ENCODE measurements at regions not wholly inside any gene's neighbourhood (a gene's known extent, or its start where the extent isn't known, plus 50 kb on each side); places are given as distances from the start of the nearest gene placed in this dataset.

DNA sequence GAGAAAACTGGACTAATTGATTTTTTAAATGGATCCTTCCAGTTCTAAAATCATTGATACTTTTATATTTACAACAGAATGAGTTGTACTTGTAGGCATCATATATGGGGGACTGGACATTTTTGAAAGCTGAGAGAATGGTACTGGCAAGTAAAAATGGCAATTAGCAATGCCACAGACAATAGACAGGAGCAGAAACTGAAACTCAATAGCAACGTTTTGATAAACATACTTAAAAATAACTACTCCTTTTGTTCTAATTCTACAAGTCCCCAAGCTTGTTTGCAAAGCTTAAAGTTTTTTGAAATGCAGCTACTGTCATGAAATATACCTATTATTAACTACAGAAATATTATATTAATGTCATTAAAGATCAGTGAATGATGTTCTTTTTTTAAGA is 52.8 kb upstream of the FBXL7 start:
- DNase-seq (no peak), ATAC-seq (no peak)
- H3K9me3 Mint-ChIP-seq: peaks cover 0 to 23% (median 7%) of the 10 kb centered on the region in 9 donors
- POLR2A ChIA-PET: no interaction called here
- H3K36me3 Mint-ChIP-seq: no peaks in the 10 kb centered on the region
- H3K27ac Mint-ChIP-seq: no peak overlapping the region
- H3K4me3 Mint-ChIP-seq: no peak overlapping the region
- peaks cover 0 to 6% (median 0%) of the 10 kb centered on the region in 5 donors for H3K27me3 Mint-ChIP-seq
- H3K4me1 Mint-ChIP-seq: no peaks in the 10 kb centered on the region

DNA sequence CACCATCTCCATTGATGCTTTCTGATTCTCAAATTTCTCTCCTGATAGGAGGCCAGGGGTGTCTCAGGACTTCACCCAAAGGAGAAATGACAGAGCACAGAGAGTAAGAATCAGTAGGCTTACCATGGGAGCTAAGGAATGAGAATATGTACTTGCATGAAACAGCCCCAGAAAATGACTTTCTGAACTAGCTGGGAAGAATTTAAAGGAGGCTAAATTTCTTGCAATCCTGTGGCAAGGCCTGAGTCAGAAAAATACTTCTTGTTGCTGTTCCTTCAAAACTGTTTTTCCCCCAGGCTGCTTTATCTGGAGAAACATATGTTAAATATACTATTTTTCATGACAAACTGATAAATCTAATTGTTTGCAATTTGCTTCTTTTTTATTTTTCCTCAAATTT is 53.4 kb upstream of the FBXL7 start:
- ATAC-seq: no peak
- Mint-ChIP-seq H3K36me3 (no peaks in the 10 kb centered on the region), H3K27ac (no peak overlapping the region), H3K9me3 (peaks cover 0 to 19% (median 6%) of the 10 kb centered on the region in 9 donors), H3K27me3 (peaks cover 0 to 6% (median 0%) of the 10 kb centered on the region in 5 donors), H3K4me3 (no peak overlapping the region), H3K4me1 (no peaks in the 10 kb centered on the region)
- POLR2A ChIA-PET: no interaction called here
- DNase-seq: no peak

DNA sequence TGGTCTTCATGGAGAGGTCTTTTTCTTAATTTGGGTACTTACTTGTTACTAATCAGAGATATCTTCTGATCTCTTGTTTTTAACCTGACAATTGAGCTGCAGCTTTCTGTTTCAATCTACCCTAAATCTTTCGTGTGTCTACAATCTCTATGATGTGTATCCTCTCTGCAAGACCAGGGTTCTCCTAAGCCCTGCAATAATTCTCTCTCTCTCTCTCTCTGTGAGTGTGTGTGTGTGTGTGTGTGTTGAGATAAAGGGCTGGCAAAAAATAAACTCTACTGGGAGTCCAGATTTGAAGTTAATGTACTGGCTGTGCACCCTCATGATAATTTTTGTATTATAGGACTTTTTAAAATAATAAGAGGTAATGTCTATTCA is 57.8 kb upstream of the FBXL7 start:
- ATAC-seq: no peak
- Mint-ChIP-seq H3K4me3 (no peak overlapping the region), H3K9me3 (peaks cover 0 to 34% (median 7%) of the 10 kb centered on the region in 9 donors), H3K36me3 (no peaks in the 10 kb centered on the region), H3K27me3 (peaks cover 0 to 6% (median 0%) of the 10 kb centered on the region in 5 donors), H3K4me1 (no peaks in the 10 kb centered on the region), H3K27ac (no peak overlapping the region)
- no peak for DNase-seq
- POLR2A ChIA-PET: no interaction called here

DNA sequence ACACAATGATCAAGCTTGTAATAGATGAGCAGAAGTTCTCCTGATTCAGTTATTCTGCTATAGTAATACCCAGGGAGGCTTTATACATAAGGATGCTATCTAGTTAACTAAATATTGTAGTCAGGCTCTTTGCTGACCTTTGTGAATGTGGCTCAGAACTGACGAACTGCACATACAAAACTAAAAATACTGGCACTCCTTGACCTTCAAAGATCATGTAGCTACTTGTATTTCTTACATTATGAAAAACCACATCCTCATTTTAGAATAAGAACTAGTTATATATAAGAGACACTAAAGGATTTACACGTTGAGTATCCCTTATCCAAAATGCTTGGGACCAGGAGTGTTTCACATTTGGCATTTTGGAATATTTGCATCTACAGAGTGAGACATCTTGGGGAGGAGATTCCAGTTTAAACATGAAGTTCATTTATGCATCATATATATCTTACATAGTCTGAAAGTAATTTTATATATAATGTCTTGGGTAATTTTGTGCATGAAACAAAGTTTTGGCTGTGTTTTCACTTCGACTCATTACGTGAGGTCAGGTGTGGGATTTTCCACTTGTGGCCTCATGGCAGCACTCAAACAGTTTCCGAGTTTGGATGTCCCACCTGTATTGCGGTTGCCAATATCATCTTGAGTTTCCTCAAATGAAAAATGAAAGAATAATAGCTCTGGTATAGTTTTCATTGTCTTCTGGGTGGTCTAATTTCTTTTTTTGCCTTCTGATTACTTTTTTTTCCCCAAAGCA is 58.4 kb upstream of the FBXL7 start:
- no peak overlapping the region for H3K4me3 Mint-ChIP-seq
- POLR2A ChIA-PET: no interaction called here
- no peaks in the 10 kb centered on the region for H3K4me1 Mint-ChIP-seq
- peaks cover 0 to 6% (median 0%) of the 10 kb centered on the region in 5 donors for H3K27me3 Mint-ChIP-seq
- H3K9me3 Mint-ChIP-seq: peaks cover 0 to 34% (median 7%) of the 10 kb centered on the region in 9 donors
- no peak overlapping the region for H3K27ac Mint-ChIP-seq
- DNase-seq: no peak
- ATAC-seq: no peak
- H3K36me3 Mint-ChIP-seq: no peaks in the 10 kb centered on the region

DNA sequence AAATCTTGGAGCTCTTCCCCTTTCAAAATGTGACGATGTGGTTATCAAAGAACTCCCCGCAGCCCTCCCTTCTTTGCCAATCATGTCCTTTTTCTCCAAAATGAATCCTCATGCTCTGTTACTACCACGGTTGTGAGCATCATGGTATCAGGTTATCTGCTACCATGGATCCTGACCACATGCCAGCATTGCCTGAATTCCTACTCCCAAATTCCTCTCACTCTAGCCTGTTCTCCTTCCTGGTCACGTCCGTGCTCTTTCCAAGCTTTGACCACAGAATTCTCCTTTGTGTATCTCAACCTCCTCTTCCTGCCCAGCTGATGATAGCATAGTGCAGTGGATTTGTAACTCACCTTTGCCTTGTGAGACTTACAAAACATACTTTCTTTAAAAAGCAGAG is 59.5 kb upstream of the FBXL7 start:
- peaks cover 0 to 34% (median 6%) of the 10 kb centered on the region in 9 donors for H3K9me3 Mint-ChIP-seq
- no peak for DNase-seq
- H3K4me1 Mint-ChIP-seq: no peaks in the 10 kb centered on the region
- POLR2A ChIA-PET: no interaction called here
- H3K36me3 Mint-ChIP-seq: no peaks in the 10 kb centered on the region
- H3K27ac Mint-ChIP-seq: no peak overlapping the region
- H3K4me3 Mint-ChIP-seq: no peak overlapping the region
- ATAC-seq: no peak
- peaks cover 0 to 6% (median 0%) of the 10 kb centered on the region in 5 donors for H3K27me3 Mint-ChIP-seq

DNA sequence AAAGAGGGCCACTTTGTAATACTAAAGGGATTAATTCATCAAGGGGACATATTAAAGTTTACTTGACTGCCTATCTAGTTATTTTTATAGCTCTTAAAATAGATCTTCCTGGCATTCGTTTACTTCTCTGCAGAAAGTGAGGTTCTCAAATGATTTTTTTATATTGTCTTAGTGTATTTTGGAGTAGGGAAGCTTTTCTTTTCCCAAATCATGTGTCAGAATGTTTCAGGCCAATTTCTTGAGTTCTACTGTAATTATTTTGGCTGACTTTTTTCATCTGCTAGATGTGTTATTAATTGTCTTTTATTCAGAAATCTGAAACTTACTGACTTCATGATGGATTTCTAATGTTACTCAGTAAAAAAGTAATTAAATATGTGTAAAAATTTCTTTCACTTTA is 60.2 kb upstream of the FBXL7 start:
- peaks cover 0 to 6% (median 0%) of the 10 kb centered on the region in 5 donors for H3K27me3 Mint-ChIP-seq
- no peak overlapping the region for H3K4me3 Mint-ChIP-seq
- DNase-seq: no peak
- H3K9me3 Mint-ChIP-seq: peaks cover 0 to 30% (median 6%) of the 10 kb centered on the region in 9 donors
- no peaks in the 10 kb centered on the region for H3K4me1 Mint-ChIP-seq
- no peaks in the 10 kb centered on the region for H3K36me3 Mint-ChIP-seq
- no peak overlapping the region for H3K27ac Mint-ChIP-seq
- POLR2A ChIA-PET: no interaction called here
- no peak for ATAC-seq

DNA sequence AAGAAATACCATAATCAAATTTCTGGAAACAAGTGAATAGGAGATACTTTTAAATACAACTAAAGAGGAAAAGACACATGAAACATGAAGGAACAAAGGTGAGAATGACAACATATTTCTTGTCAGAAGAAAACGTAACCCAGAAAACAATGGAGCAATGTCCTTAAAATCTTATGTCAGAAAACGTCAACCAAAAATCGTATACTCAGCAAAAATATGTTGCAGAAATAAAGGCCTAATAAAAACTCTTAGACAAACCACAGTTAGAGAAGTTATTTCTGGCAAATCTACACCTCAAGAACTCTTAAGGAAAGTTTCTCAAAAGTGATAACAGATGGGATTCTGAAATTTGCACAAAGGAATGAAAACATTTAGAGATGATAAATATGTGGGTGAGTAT is 66.3 kb upstream of the FBXL7 start:
- ATAC-seq (no peak), DNase-seq (no peak)
- H3K36me3 Mint-ChIP-seq: peaks cover 0 to 3% (median 0%) of the 10 kb centered on the region in 3 donors
- POLR2A ChIA-PET: no interaction called here
- H3K27ac Mint-ChIP-seq: no peak overlapping the region
- peaks cover 0 to 7% (median 0%) of the 10 kb centered on the region in 5 donors for H3K27me3 Mint-ChIP-seq
- peaks cover 0 to 25% (median 4%) of the 10 kb centered on the region in 9 donors for H3K9me3 Mint-ChIP-seq
- no peak overlapping the region for H3K4me3 Mint-ChIP-seq
- no peaks in the 10 kb centered on the region for H3K4me1 Mint-ChIP-seq

DNA sequence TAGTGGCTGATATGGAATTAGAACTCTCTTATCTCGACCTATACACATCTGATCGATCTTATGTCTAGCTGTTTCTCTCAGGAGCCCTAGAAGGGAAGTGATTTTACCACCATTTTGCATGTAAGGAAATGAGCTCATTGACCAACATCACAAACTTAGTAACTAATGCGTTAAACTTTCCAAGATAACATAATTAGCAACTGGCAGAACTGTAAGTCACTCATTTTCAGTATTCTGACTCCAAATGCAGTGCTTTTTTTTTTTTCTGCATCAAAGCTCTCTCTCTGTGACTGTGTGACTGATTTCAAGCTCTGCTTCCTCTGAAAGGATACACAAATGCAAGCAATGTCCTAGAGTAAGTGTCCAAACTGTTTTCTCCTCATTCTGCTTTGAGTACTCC is 68.1 kb upstream of the FBXL7 start:
- no peak for DNase-seq
- H3K9me3 Mint-ChIP-seq: peaks cover 0 to 20% (median 4%) of the 10 kb centered on the region in 9 donors

DNA sequence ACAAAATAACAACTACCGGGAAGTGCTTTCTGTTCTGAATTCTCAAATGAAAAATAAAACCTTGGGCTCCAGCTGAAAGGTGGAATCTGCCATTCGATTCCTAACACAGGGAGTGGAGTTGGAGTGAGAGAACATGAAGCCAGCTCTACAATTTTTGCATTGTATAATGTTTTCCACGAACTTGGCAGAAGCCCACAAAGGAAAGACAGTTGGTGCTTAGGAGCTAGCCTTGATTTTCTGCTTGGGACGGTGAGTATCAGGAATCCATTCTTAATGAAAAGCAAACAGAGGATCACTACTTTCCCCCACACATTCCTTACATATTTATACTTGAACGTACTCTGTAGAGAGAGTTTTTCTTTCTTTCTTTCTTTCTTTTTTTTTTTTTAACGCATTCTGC is 74.2 kb upstream of the FBXL7 start:
- DNase-seq (no peak), ATAC-seq (no peak)
- H3K4me3 Mint-ChIP-seq: no peak overlapping the region
- POLR2A ChIA-PET: no interaction called here
- peaks cover 0 to 34% (median 5%) of the 10 kb centered on the region in 9 donors for H3K9me3 Mint-ChIP-seq
- peaks cover 0 to 6% (median 0%) of the 10 kb centered on the region in 5 donors for H3K27me3 Mint-ChIP-seq
- no peak overlapping the region for H3K27ac Mint-ChIP-seq
- peaks cover 0 to 3% (median 0%) of the 10 kb centered on the region in 3 donors for H3K36me3 Mint-ChIP-seq
- no peaks in the 10 kb centered on the region for H3K4me1 Mint-ChIP-seq

More for the DNA sequence above, 68.1 kb upstream of the FBXL7 start:
- Mint-ChIP-seq H3K27ac (no peak overlapping the region), H3K4me1 (no peaks in the 10 kb centered on the region), H3K36me3 (peaks cover 0 to 3% (median 0%) of the 10 kb centered on the region in 3 donors), H3K27me3 (peaks cover 0 to 7% (median 0%) of the 10 kb centered on the region in 5 donors), H3K4me3 (no peak overlapping the region)
- no peak for ATAC-seq
- POLR2A ChIA-PET: no interaction called here

DNA sequence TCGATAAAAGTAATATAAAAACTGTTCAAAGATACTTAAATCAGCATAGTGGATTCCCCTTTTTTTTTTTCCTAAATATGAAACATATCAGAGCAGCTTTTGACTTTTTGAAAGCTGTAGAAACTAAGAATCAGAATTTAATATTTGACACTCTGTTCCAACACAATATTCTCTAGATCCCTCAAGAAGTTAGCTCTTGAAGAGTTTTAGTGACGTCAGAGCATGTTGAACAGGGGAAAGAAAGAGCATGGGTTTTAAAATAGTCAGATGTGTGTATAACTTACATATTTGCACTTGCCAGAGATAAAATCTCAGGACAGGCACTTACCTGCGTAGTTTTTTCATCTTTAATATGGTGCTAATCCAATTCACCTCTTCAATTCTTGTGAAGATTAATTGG is 75.2 kb upstream of the FBXL7 start:
- H3K36me3 Mint-ChIP-seq: no peaks in the 10 kb centered on the region
- POLR2A ChIA-PET: no interaction called here

DNA sequence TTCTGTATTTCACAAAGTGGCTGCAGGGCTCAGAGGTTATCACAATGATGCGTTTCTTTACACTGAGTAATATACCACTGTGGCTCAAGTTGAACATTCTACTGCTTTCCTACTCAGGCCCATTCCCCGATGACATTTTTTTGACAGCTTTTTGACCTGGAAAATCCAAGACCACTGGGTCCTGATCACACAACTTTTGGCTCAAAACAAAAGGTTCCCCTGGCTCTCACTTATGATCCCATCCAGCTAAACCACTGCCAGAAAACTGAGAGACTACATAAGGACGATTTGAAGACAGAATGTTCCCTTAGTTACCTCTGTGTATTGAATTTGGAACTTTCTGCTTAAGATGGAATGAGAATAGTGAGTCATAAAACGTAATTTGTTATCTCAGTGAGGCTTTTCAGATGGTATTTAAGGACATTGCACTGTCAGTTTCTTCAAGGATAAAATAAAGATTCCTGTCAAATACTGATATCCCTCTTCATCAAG is 78.0 kb upstream of the FBXL7 start:
- no peaks in the 10 kb centered on the region for H3K4me1 Mint-ChIP-seq
- ATAC-seq (no peak), DNase-seq (no peak)
- no peak overlapping the region for H3K4me3 Mint-ChIP-seq
- POLR2A ChIA-PET: no interaction called here
- H3K36me3 Mint-ChIP-seq: no peaks in the 10 kb centered on the region
- H3K9me3 Mint-ChIP-seq: peaks cover 0 to 37% (median 7%) of the 10 kb centered on the region in 9 donors
- no peak overlapping the region for H3K27ac Mint-ChIP-seq
- peaks cover 0 to 3% (median 0%) of the 10 kb centered on the region in 5 donors for H3K27me3 Mint-ChIP-seq

More for the DNA sequence above, 75.2 kb upstream of the FBXL7 start:
- no peaks in the 10 kb centered on the region for H3K4me1 Mint-ChIP-seq
- no peak overlapping the region for H3K27ac Mint-ChIP-seq
- peaks cover 0 to 3% (median 0%) of the 10 kb centered on the region in 5 donors for H3K27me3 Mint-ChIP-seq
- DNase-seq: no peak
- ATAC-seq: no peak
- no peak overlapping the region for H3K4me3 Mint-ChIP-seq
- H3K9me3 Mint-ChIP-seq: peaks cover 0 to 25% (median 5%) of the 10 kb centered on the region in 9 donors

DNA sequence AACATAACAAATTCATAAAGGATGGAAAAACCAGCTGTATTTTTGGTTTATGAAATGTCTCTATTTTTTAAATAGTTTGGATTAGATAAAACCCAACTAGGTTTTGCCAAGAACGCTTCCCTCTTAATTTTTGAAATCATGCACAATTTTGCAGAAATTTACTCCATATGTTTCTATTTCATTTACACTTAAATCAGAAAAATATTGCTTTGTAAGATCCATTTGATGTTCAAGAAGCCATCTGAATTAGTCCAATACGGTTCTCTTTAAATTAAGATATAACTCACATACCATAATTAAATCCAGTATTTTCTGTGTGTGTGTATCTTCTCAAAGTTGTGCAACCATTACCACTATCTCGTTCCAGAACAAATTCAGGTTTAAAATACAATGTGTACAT is 78.6 kb upstream of the FBXL7 start:
- Mint-ChIP-seq H3K4me1 (no peaks in the 10 kb centered on the region), H3K36me3 (no peaks in the 10 kb centered on the region), H3K9me3 (peaks cover 0 to 37% (median 7%) of the 10 kb centered on the region in 9 donors), H3K27ac (no peak overlapping the region), H3K4me3 (no peak overlapping the region), H3K27me3 (peaks cover 0 to 3% (median 0%) of the 10 kb centered on the region in 5 donors)
- POLR2A ChIA-PET: no interaction called here
- DNase-seq: no peak
- no peak for ATAC-seq

DNA sequence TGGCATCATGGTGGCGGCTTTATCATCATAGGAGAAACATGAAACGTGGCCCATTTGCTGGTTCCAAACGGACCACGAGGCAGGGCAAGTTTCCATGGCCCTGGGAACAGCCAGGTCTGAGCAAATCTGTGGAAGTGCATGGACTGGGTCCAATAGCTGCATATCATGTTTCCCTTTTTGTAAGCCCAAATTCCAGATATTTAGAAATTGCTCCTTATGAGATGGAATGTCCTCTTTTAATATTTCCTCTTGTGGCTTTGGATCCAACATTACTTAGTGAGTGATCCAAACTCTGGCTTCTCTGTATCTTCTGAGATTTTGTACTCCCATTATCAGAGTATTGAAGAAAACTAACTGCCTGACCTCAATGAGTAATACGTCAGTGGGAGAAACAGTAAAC is 79.8 kb upstream of the FBXL7 start:
- POLR2A ChIA-PET: no interaction called here
- no peaks in the 10 kb centered on the region for H3K36me3 Mint-ChIP-seq
- DNase-seq (no peak), ATAC-seq (no peak)
- H3K27me3 Mint-ChIP-seq: no peaks in the 10 kb centered on the region
- H3K27ac Mint-ChIP-seq: no peak overlapping the region
- no peaks in the 10 kb centered on the region for H3K4me1 Mint-ChIP-seq
- peaks cover 0 to 40% (median 7%) of the 10 kb centered on the region in 9 donors for H3K9me3 Mint-ChIP-seq
- no peak overlapping the region for H3K4me3 Mint-ChIP-seq

DNA sequence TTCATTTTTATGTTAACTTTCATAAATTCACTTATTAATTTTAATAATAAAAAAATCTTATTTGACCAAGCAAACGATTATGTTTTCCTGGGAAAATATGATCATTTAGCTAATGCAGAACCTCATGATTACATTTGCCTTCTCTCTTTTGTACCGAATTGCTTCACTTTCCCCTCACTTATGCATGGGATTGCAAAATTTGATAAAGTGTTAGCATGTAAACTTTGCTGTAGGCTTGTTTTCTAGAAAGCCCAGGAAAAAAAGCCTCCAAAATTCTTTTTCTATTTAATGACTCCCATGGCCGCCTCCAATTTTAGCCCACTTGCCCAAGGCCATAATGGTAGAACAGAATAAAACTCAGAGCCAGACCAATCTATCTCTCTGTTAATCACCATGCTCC is 82.8 kb upstream of the FBXL7 start:
- no peaks in the 10 kb centered on the region for H3K4me1 Mint-ChIP-seq
- ATAC-seq: no peak
- no peaks in the 10 kb centered on the region for H3K36me3 Mint-ChIP-seq
- H3K27ac Mint-ChIP-seq: no peak overlapping the region
- no peaks in the 10 kb centered on the region for H3K27me3 Mint-ChIP-seq
- peaks cover 0 to 66% (median 22%) of the 10 kb centered on the region in 9 donors for H3K9me3 Mint-ChIP-seq
- H3K4me3 Mint-ChIP-seq: no peak overlapping the region
- no peak for DNase-seq
- POLR2A ChIA-PET: no interaction called here

Data from naive thymus-derived CD8-positive, alpha-beta T cell (primary cell).